Islet precursor cell (in vitro differentiated cells): ENCODE measurements at regions not wholly inside any gene's neighbourhood (a gene's known extent, or its start where the extent isn't known, plus 50 kb on each side); places are given as distances from the start of the nearest gene placed in this dataset.

Source experiments
- DNase-seq: peaks from one replicate; pipeline ENCODE4 v3.0.0-alpha.2; 2018

- DNase-seq, result peak; percentile 70
Measured at GRCh38 chr7:24477398-24478136, 95.7 kb upstream of the PALS2 start.

DNA sequence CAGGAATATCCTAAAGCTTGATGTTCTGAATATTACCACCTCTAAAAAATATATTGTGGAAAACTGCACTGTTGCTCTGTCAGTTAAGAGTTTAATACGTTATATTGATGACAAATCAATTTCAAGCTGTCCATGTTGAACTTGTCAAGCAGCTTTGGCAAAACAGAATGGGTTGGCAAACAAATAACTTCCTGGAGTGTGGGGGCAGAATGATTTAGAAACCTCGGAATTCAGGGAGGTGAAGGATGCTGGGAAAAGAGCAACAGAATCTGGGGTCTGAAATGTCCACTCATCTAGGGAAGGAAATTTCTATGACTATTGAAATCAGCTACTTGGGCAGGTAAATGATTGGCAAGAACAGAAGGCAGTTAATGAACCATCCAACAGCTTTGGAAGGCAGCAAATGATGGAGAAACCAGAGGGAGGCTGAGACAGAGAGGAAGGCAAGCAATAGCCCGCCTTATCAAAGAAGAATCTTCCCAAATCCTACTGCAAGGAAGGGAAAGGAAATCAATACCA is 95.1 kb upstream of the PALS2 start:
- DNase-seq, result no peak

GRCh38 chr7:24480501-24480900 is 92.8 kb upstream of the PALS2 start:
- no peak for DNase-seq

- no peak for DNase-seq
Measured at GRCh38 chr7:24483804-24484203, 89.4 kb upstream of the PALS2 start.

DNA sequence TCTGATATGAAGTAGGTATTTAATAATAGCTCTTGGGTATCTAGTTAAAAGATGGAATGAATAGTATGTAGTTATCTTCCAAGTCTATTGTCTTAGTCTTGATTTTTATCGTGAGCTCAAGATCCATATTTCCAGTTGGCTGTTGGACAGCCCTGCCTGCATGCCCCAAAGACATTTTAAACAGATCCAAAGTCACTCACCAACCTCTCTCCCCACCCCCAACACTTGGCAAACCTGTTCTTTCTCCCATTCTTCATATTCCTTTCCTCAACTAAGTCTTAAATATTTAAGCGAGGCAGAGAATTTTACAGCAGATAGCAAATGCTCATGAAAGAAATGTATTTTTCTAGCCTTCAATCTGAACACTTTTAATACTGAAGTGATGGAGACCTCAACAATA is 80.7 kb upstream of the PALS2 start:
- DNase-seq, result no peak

DNA sequence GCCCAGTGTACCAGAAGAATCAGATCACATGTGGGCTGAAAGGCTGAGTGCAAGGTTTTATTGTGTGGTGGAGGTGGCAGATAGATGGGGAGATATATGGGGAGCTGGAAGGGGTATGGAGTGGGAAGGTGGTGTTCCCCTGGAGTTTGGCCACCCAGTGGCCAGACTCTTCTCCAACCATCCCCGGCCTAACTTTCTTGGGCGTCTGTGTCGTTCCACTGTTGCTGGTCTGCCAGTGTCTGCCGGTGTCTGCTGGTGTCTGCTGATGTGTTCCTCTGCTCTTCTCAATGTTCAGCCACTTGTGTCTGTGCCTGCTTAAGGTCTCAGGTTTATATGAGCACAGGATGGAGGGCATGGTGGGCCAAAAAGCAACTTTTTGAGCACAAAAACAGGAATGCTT is 78.4 kb upstream of the PALS2 start:
- DNase-seq, result no peak

DNA sequence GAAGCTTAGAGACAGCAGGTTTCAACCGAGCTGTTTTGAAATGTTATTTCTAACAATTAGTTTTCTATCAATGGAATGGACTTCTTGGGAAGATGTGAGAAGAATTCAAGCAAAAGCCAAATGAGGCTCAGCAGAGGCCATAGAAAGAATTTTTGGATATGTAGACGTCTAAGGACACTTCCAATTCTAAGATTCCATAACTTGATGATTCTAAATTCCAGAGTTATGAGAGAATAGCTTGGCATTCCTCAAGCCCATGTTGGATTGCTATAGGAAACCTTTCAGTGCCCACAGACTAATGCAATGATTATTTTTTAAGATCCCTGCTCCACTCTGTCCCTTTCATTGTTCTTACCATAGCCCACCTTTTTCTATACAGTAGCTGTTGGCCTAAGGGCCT is 77.2 kb upstream of the PALS2 start:
- no peak for DNase-seq

DNA sequence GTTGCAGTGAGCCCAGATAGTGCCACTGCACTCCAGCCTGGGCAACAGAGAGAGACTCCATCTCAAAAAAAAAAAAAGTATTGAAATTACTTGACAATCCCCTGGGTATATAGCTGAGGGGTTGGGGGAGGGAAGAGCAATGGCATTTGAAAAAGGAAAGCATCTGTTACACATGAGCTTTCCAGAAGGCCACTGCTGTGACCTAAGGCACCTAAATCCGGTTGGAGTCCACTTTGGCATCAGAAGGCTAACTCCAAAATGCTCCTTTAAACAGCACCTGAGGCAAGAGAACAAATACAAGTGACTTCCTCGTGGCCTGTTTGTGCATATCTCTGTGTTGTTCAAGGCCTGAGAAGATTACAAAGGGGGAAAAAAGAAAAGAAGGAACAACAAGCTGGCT is 74.8 kb upstream of the PALS2 start:
- DNase-seq, result no peak

DNA sequence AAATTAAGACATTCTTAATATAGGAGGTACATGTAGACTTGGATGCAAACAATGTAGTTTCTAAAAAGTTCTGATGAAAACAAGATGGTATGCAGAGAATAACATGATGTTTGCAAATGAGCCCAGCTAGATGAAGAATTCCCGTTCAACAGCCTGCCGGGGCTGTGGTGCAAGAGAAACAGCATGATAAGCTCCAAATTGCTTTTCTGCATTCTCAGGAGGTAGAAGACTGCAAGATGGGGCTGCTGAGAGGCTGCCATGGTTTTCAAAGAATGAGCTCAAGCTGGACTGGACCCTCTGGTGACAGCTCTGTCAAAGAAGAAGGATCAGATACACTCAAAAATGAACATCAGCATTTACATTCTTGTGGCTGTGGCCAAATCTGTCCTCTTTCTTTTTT is 73.4 kb upstream of the PALS2 start:
- no peak for DNase-seq

DNA sequence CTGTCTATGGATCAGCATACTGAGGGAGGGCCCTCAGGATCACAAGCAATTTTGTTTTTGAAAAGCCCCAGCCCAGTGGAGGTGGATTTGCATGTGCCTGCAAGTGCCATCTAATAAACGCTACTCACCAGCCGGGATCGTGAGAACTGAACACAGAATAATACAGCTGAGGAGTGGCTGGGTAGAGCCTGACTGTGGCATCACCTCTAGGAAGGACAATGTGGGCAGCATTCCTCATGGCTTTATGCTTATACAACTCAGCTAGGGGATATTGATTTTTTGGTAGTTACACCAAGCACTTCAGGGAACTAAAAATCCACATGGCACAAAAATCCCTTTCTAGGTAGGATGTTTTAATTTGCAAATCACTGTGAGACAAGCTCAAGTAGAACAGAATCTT is 72.7 kb upstream of the PALS2 start:
- DNase-seq, result no peak

DNA sequence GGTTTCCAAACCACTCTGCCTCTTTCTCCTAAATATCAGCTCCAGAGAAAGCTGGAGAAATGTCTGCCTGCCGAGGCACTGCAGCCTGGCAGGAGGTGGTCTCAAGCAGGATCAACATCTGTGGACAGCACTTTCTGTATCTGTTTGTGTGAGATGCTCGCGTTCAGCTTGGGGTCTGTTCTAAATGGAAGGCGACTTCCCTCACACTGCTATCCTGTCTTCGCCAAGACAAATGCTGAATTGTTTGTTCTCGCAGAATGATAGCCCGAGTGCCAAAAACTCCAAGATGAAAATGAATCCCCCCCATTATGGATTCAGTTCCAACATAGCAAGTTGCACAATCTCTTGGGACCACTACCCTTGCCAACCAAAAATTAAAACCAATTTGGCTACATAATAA is 72.2 kb upstream of the PALS2 start:
- DNase-seq, result no peak

- DNase-seq, result no peak
Measured at GRCh38 chr7:24501443-24502134, 71.7 kb upstream of the PALS2 start.

- no peak for DNase-seq
Measured at GRCh38 chr7:24502135-24502488, 71.1 kb upstream of the PALS2 start.

GRCh38 chr7:24503506-24503905 is 69.7 kb upstream of the PALS2 start:
- DNase-seq, result no peak

DNA sequence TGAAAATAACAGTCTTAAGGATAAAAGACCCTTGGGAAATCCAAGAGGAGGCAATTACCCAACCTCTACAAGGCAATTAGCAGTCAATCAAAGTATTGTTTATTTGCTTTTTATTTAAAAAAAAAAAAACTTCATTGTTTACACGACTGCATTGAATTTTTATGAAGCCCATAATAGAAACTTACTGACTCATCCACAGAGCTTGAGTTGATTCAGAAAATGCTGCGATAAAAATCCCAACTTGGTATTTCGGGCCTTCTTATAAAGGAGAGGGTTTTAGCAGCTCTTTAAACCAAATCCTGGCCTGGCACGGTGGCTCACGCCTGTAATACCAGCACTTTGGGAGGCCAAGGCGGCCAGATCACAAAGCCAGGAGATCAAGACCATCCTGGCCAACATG is 69.2 kb upstream of the PALS2 start:
- no peak for DNase-seq

DNA sequence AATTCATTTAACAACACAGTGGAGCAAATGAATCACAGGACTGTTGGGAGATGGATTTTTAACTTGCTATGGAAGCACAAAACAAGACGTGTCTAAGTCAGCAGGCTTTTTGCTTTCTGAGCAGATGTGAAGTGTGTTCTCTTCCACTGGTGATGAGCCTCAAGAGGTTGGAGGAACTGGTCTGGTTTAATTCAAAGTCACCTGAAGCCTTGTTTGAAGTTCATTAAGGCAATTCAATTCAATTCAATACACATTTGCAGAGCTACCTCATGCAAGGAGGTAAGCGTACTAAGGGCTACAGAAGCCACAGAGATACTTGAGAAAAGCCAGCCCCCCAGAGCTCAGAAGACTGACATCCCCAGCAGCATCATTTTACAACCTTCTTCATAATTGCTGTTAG is 68.4 kb upstream of the PALS2 start:
- DNase-seq, result no peak

DNA sequence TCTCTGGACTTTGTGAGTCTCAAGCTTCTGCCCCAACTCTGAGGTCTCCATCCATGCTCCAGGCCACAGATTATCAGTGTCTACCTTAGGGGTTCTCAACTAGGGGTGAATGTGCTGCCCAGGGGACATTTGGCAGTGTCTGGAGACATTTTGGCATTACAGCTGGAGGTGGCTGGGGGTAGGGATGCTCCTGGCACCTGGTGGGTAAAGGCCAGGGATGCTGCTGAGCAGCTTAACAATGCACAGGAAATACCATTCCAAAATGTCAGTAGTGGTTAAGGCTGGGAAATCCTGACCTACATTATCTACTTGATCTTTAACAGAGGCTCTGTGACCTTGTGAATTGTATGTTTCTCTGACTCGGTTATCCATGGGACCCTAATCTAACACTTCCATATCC is 67.3 kb upstream of the PALS2 start:
- no peak for DNase-seq

DNA sequence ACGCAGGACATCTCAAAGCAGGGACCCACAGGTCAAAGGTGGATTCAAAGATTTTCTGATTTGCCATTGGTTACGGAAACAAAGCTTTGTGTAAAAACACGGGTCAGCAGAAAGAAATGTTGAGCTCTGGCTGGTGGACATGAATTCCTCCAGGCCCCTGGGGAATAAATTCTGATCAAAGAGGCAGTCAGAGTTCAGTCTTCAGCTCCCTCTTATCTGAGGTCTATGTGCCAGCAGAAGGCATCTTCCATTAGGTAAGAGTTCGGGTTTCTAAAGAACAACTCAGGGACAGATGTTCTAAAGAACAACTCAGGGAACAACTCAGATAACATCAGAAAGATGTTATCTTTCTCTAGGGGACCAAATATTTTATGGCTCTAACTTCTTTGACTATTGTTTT is 64.9 kb upstream of the PALS2 start:
- DNase-seq, result no peak

GRCh38 chr7:24510759-24511158 is 62.5 kb upstream of the PALS2 start:
- DNase-seq, result no peak

GRCh38 chr7:24517166-24517565 is 56.1 kb upstream of the PALS2 start:
- DNase-seq, result no peak

- DNase-seq, result no peak
Measured at GRCh38 chr7:24521917-24522623, 51.2 kb upstream of the PALS2 start.
